OCI-LY1 (cell line): ENCODE measurements at regions not wholly inside any gene's neighbourhood (a gene's known extent, or its start where the extent isn't known, plus 50 kb on each side); places are given as distances from the start of the nearest gene placed in this dataset.

Experiments used
- H2AFZ ChIP-seq: fragments of 200-600 bp; sonication (generic), shearing (Covaris generic); 2 replicates; pipeline ENCODE4 v1.6.0; 2014; ENCODE audit warnings: antibody characterized with exemption, mild to moderate bottlenecking, low read length
- H3F3A ChIP-seq: fragments of 200-600 bp; sonication (generic), shearing (Covaris generic); 2 replicates; pipeline ENCODE4 v1.6.0; 2014; ENCODE audit warnings: mild to moderate bottlenecking, antibody characterized with exemption, low read length, moderate library complexity; ENCODE audit not compliant: insufficient read depth
- H3K27ac ChIP-seq: fragments of 200-600 bp; sonication (generic); 2 replicates; pipeline ENCODE4 v1.5.1; 2014; ENCODE audit warnings: low read length, mixed run types, mild to moderate bottlenecking, low read depth; ENCODE audit not compliant: poor library complexity, severe bottlenecking
- H3K27me3 ChIP-seq: fragments of 200-600 bp; sonication (generic); 2 replicates; pipeline ENCODE4 v1.6.0; 2014; ENCODE audit warnings: antibody characterized with exemption, mild to moderate bottlenecking, low read length, moderate library complexity; ENCODE audit not compliant: insufficient read depth
- H3K36me3 ChIP-seq: fragments of 200-600 bp; sonication (generic); 2 replicates; pipeline ENCODE4 v1.6.1; 2014; ENCODE audit warnings: mild to moderate bottlenecking, antibody characterized with exemption, low read length, moderate library complexity, mixed read lengths; ENCODE audit not compliant: insufficient read depth
- H3K4me1 ChIP-seq: fragments of 200-600 bp; sonication (generic); 2 replicates; pipeline ENCODE4 v1.5.1; 2014; ENCODE audit warnings: mild to moderate bottlenecking, low read length, moderate library complexity; ENCODE audit not compliant: insufficient read depth, severe bottlenecking
- H3K4me2 ChIP-seq: fragments of 200-600 bp; sonication (generic), shearing (Covaris generic); 2 replicates; pipeline ENCODE4 v1.6.1; 2014; ENCODE audit warnings: low read length
- H3K4me3 ChIP-seq: fragments of 200-600 bp; sonication (generic); 2 replicates; pipeline ENCODE4 v1.5.1; 2014; ENCODE audit warnings: low read length, low read depth, mild to moderate bottlenecking, mixed read lengths; ENCODE audit not compliant: poor library complexity, severe bottlenecking
- H3K79me2 ChIP-seq: fragments of 200-600 bp; shearing (Covaris generic); 2 replicates; pipeline ENCODE4 v1.6.1; 2016; ENCODE audit warnings: mixed run types, low read length, mixed read lengths; ENCODE audit not compliant: insufficient read depth
- H3K9ac ChIP-seq: fragments of 200-600 bp; sonication (generic), shearing (Covaris generic); 2 replicates; pipeline ENCODE4 v1.6.1; 2014; ENCODE audit warnings: mild to moderate bottlenecking, low read length, mixed read lengths
- H3K9me2 ChIP-seq: fragments of 200-600 bp; sonication (generic), shearing (Covaris generic); 2 replicates; pipeline ENCODE4 v1.6.1; 2014; ENCODE audit warnings: low read depth, mild to moderate bottlenecking, low read length, mixed read lengths
- H3K9me3 ChIP-seq: fragments of 200-600 bp; shearing (Covaris generic); 2 replicates; pipeline ENCODE4 v1.6.1; 2014; ENCODE audit warnings: low read length, mixed read lengths
- H4K20me1 ChIP-seq: fragments of 200-600 bp; sonication (generic), shearing (Covaris generic); 2 replicates; pipeline ENCODE4 v1.6.0; 2016; ENCODE audit warnings: mild to moderate bottlenecking, low read length; ENCODE audit not compliant: insufficient read depth
- CTCF ChIP-seq: fragments of 200-600 bp; sonication (generic), shearing (Covaris generic); IDR thresholded peaks from 2 replicates; pipeline ENCODE4 v1.5.1; 2017; ENCODE audit warnings: mild to moderate bottlenecking, antibody characterized with exemption, low read length, moderate library complexity, mixed read lengths
- EZH2 ChIP-seq: fragments of 200-600 bp; sonication (generic), shearing (Covaris generic); IDR thresholded peaks from 2 replicates; pipeline ENCODE4 v1.8.0; 2017; ENCODE audit warnings: borderline replicate concordance, mixed run types, mild to moderate bottlenecking, antibody characterized with exemption, low read length, moderate library complexity, mixed read lengths

- Histone ChIP-seq H3K4me3 (no peak overlapping the region), H4K20me1 (no peaks in the 10 kb centered on the region), H2AFZ (no peak overlapping the region), H3K27me3 (no peaks in the 10 kb centered on the region; the same call in 1 of the 2 replicates), H3K79me2 (no peaks in the 10 kb centered on the region), H3K27ac (peak overlapping the region; percentile 61), H3K4me1 (peaks cover 42% of the 10 kb centered on the region), H3K4me2 (peak overlapping the region; percentile 3; the same call in 1 of the 2 replicates), H3K9ac (no peak overlapping the region; the same call in 1 of the 2 replicates), H3F3A (no peaks in the 10 kb centered on the region), H3K36me3 (no peaks in the 10 kb centered on the region; the same call in 1 of the 2 replicates), H3K9me3 (no peaks in the 10 kb centered on the region), H3K9me2 (no peaks in the 10 kb centered on the region)
- TF ChIP-seq CTCF (peak; percentile 98), EZH2 (no peak)
These were observed 83.6 kb upstream of the SLC25A33 start for GRCh38 chr1:9455487-9456234.

GRCh38 chr1:9456833-9457232 is 82.4 kb upstream of the SLC25A33 start:
- Histone ChIP-seq H3K9me2 (no peaks in the 10 kb centered on the region), H3K27me3 (no peaks in the 10 kb centered on the region; the same call in 1 of the 2 replicates), H3K4me1 (peaks cover 39% of the 10 kb centered on the region), H3F3A (no peaks in the 10 kb centered on the region), H3K36me3 (no peaks in the 10 kb centered on the region), H3K79me2 (no peaks in the 10 kb centered on the region), H3K9ac (no peak overlapping the region), H3K27ac (no peak overlapping the region), H2AFZ (no peak overlapping the region), H3K9me3 (no peaks in the 10 kb centered on the region), H3K4me2 (no peak overlapping the region), H4K20me1 (no peaks in the 10 kb centered on the region), H3K4me3 (no peak overlapping the region)
- no peak for TF ChIP-seq CTCF
- no peak for TF ChIP-seq EZH2

GRCh38 chr1:9459816-9460407 is 79.4 kb upstream of the SLC25A33 start:
- Histone ChIP-seq H3K4me3 (no peak overlapping the region), H3K36me3 (no peaks in the 10 kb centered on the region; the same call in 1 of the 2 replicates), H3K27me3 (peaks cover 4% of the 10 kb centered on the region; the same call in 1 of the 2 replicates), H3K4me1 (peaks cover 8% of the 10 kb centered on the region), H3K79me2 (no peaks in the 10 kb centered on the region), H3K9me2 (no peaks in the 10 kb centered on the region), H3F3A (no peaks in the 10 kb centered on the region), H2AFZ (no peak overlapping the region), H3K27ac (no peak overlapping the region), H3K4me2 (no peak overlapping the region), H3K9me3 (no peaks in the 10 kb centered on the region), H3K9ac (no peak overlapping the region), H4K20me1 (no peaks in the 10 kb centered on the region)
- TF ChIP-seq CTCF (no peak), EZH2 (no peak)
